Endodermal cell (in vitro differentiated cells): ENCODE measurements at regions not wholly inside any gene's neighbourhood (a gene's known extent, or its start where the extent isn't known, plus 50 kb on each side); places are given as distances from the start of the nearest gene placed in this dataset.

Source experiments
- DNase-seq: peaks from one replicate; pipeline ENCODE4 v3.0.0-alpha.2; 2017
- H3K27ac ChIP-seq: 2 replicates; pipeline ENCODE4 v1.5.1; 2013; ENCODE audit warnings: mild to moderate bottlenecking, low read depth, low read length, moderate library complexity
- H3K27me3 ChIP-seq: 2 replicates; pipeline ENCODE4 v1.6.1; 2013; ENCODE audit warnings: mild to moderate bottlenecking, low read length, moderate library complexity; ENCODE audit not compliant: insufficient read depth, control insufficient read depth, poor library complexity, severe bottlenecking
- H3K36me3 ChIP-seq: 2 replicates; pipeline ENCODE4 v1.7.0; 2013; ENCODE audit warnings: mild to moderate bottlenecking, low read length, moderate library complexity; ENCODE audit not compliant: control insufficient read depth, insufficient read depth
- H3K4me1 ChIP-seq: one replicate; pipeline ENCODE4 v1.7.0; 2013; ENCODE audit warnings: low read length; ENCODE audit not compliant: control insufficient read depth, insufficient read depth
- H3K4me3 ChIP-seq: 2 replicates; pipeline ENCODE4 v1.5.1; 2013; ENCODE audit warnings: mild to moderate bottlenecking, low read length, moderate library complexity
- H3K9ac ChIP-seq: 2 replicates; pipeline ENCODE4 v1.6.1; 2013; ENCODE audit warnings: mild to moderate bottlenecking, low read length, moderate library complexity; ENCODE audit not compliant: poor library complexity, severe bottlenecking; ENCODE audit errors: extremely low read depth
- H3K9me3 ChIP-seq: 2 replicates; pipeline ENCODE4 v1.6.1; 2013; ENCODE audit warnings: mild to moderate bottlenecking, low read length, moderate library complexity; ENCODE audit not compliant: control insufficient read depth
- H3K27ac Mint-ChIP-seq: 2 replicates; pipeline ENCODE4 v1.8.0; 2020; ENCODE audit warnings: mixed read lengths
- H3K27me3 Mint-ChIP-seq: 2 replicates; pipeline ENCODE4 v1.8.0; 2021; ENCODE audit warnings: mild to moderate bottlenecking, mixed read lengths; ENCODE audit not compliant: insufficient read depth
- H3K36me3 Mint-ChIP-seq: 2 replicates; pipeline ENCODE4 v1.8.0; 2020; ENCODE audit warnings: low read depth, mixed read lengths
- H3K4me1 Mint-ChIP-seq: 2 replicates; pipeline ENCODE4 v1.8.0; 2020; ENCODE audit warnings: mixed read lengths
- H3K4me3 Mint-ChIP-seq: 2 replicates; pipeline ENCODE4 v1.8.0; 2020; ENCODE audit warnings: mild to moderate bottlenecking, moderate library complexity, mixed read lengths
- H3K9me3 Mint-ChIP-seq: 2 replicates; pipeline ENCODE4 v1.8.0; 2020; ENCODE audit warnings: mild to moderate bottlenecking, mixed read lengths
- CTCF ChIP-seq: fragments of 200-600 bp; sonication (generic); conservative IDR thresholded peaks from 2 replicates; pipeline ENCODE4 v1.5.0; 2021; ENCODE audit warnings: antibody characterized with exemption, mild to moderate bottlenecking
- WGBS, 2 experiments: methylation state at CpG; one replicate each; pipeline versions ENCODE4 v1.1.5 to v1.1.7; 2013; ENCODE audit warnings: missing lambda C conversion rate in 2 of 2, mixed read lengths in 1 of 2; ENCODE audit not compliant: insufficient coverage in 1 of 2, insufficient read length in 1 of 2; 5-methylcytosine and 5-hydroxymethylcytosine counted together

- Histone ChIP-seq H3K27ac (no peak overlapping the region), H3K27me3 (no peaks in the 10 kb centered on the region), H3K9me3 (no peaks in the 10 kb centered on the region), H3K36me3 (no peaks in the 10 kb centered on the region), H3K9ac (no peak overlapping the region), H3K4me1 (no peaks in the 10 kb centered on the region), H3K4me3 (no peak overlapping the region)
- Mint-ChIP-seq H3K36me3 (no peaks in the 10 kb centered on the region), H3K27me3 (peaks cover 2% of the 10 kb centered on the region), H3K4me1 (no peaks in the 10 kb centered on the region), H3K9me3 (no peaks in the 10 kb centered on the region), H3K4me3 (no peak overlapping the region), H3K27ac (no peak overlapping the region)
- DNase-seq, result no peak
- no peak for TF ChIP-seq CTCF
- WGBS, 2 experiments, result 94% methylated on average over 5 of the region's 6 CpGs
Observed at GRCh38 chr10:28982974-28983373, 305.7 kb downstream of the BAMBI start.

GRCh38 chr10:28983799-28984198, 305.1 kb upstream of the LYZL1 start:
- no peak overlapping the region for H3K4me3 Mint-ChIP-seq
- no peaks in the 10 kb centered on the region for H3K36me3 ChIP-seq
- no peaks in the 10 kb centered on the region for H3K4me1 ChIP-seq
- no peak overlapping the region for H3K4me3 ChIP-seq
- H3K4me1 Mint-ChIP-seq, result no peaks in the 10 kb centered on the region
- H3K9me3 ChIP-seq, result no peaks in the 10 kb centered on the region
- no peak for TF ChIP-seq CTCF
- H3K27me3 Mint-ChIP-seq, result peaks cover 2% of the 10 kb centered on the region
- H3K27me3 ChIP-seq, result no peaks in the 10 kb centered on the region
- H3K36me3 Mint-ChIP-seq, result no peaks in the 10 kb centered on the region
- H3K27ac ChIP-seq, result no peak overlapping the region
- 63 to 100% methylated on average over 2 to 3 of the region's 3 CpGs for WGBS, 2 experiments
- no peak overlapping the region for H3K27ac Mint-ChIP-seq
- H3K9ac ChIP-seq, result no peak overlapping the region
- no peaks in the 10 kb centered on the region for H3K9me3 Mint-ChIP-seq
- no peak for DNase-seq

GRCh38 chr10:28984431-28984830, 304.4 kb upstream of the LYZL1 start:
- TF ChIP-seq CTCF, result no peak
- 85 to 87% methylated on average over 4 to 6 of the region's 6 CpGs for WGBS, 2 experiments
- Histone ChIP-seq H3K4me3 (no peak overlapping the region), H3K9me3 (no peaks in the 10 kb centered on the region), H3K36me3 (no peaks in the 10 kb centered on the region), H3K4me1 (no peaks in the 10 kb centered on the region), H3K9ac (no peak overlapping the region), H3K27me3 (no peaks in the 10 kb centered on the region), H3K27ac (no peak overlapping the region)
- no peak overlapping the region for H3K27ac Mint-ChIP-seq
- peaks cover 2% of the 10 kb centered on the region for H3K27me3 Mint-ChIP-seq
- H3K36me3 Mint-ChIP-seq, result no peaks in the 10 kb centered on the region
- peak; percentile 53 for DNase-seq
- H3K4me3 Mint-ChIP-seq, result no peak overlapping the region
- H3K9me3 Mint-ChIP-seq, result no peaks in the 10 kb centered on the region
- H3K4me1 Mint-ChIP-seq, result no peaks in the 10 kb centered on the region
